IMR-90 (cell line): ENCODE measurements at regions not wholly inside any gene's neighbourhood (a gene's known extent, or its start where the extent isn't known, plus 50 kb on each side); places are given as distances from the start of the nearest gene placed in this dataset.

ENCODE experiments used
- ATAC-seq: fragments of 200-7000 bp; cut with Tn5 transposase; 2 replicates; pipeline ENCODE4 v1.9.1; 2020; ENCODE audit warnings: low read depth, mild to moderate bottlenecking, moderate library complexity
- BruUV-seq: library from RNA; stranded (reverse); fragments of 400-500 nt; replicated peaks from 2 replicates; lab custom pipeline; 2021; lab: Mats Ljungman, UMichigan
- CTCF ChIA-PET: fragments of 300-600 bp; formaldehyde crosslinking; extraction: SDS; loops from one replicate; lab custom pipeline; 2021; ENCODE audit warnings: antibody characterized with exemption; lab: Yijun Ruan, JAX
- POLR2A ChIA-PET: fragments of 300-600 bp; sonication (Branson Sonifier 250); formaldehyde crosslinking; loops from one replicate; lab custom pipeline; 2022; ENCODE audit warnings: antibody characterized with exemption; ENCODE audit not compliant: unreplicated experiment; lab: Charles Lee
- DNase-seq: peaks from one replicate; pipeline ENCODE4 v3.0.0; 2013
- H2AFZ ChIP-seq: replicated peaks from 2 replicates; pipeline ENCODE3; 2013; ENCODE audit warnings: low read length, mild to moderate bottlenecking; ENCODE audit not compliant: poor library complexity
- H2AK5ac ChIP-seq: 2 replicates; pipeline ENCODE4 v1.6.1; 2013; ENCODE audit warnings: low read depth, low read length, inconsistent platforms
- H2AK9ac ChIP-seq: replicated peaks from 2 replicates; pipeline ENCODE3; 2013; ENCODE audit warnings: mild to moderate bottlenecking, low read depth, low read length, moderate library complexity; ENCODE audit not compliant: poor library complexity
- H2BK120ac ChIP-seq: 2 replicates; pipeline ENCODE4 v1.6.1; 2013; ENCODE audit warnings: low read depth, low read length, inconsistent platforms
- H2BK15ac ChIP-seq: 3 replicates; pipeline ENCODE4 v1.6.1; 2013; ENCODE audit warnings: low read depth, low read length, inconsistent platforms
- H2BK20ac ChIP-seq: 2 replicates; pipeline ENCODE4 v1.6.1; 2013; ENCODE audit warnings: low read depth, mild to moderate bottlenecking, inconsistent platforms, low read length, moderate library complexity
- H2BK5ac ChIP-seq: 2 replicates; pipeline ENCODE4 v1.6.1; 2013; ENCODE audit warnings: mild to moderate bottlenecking, low read depth, low read length, inconsistent platforms; ENCODE audit not compliant: poor library complexity, severe bottlenecking
- H3K14ac ChIP-seq: replicated peaks from 2 replicates; pipeline ENCODE4 v1.6.1; 2013; ENCODE audit warnings: low read depth, low read length, inconsistent platforms
- H3K18ac ChIP-seq: 2 replicates; pipeline ENCODE4 v1.6.1; 2013; ENCODE audit warnings: low read depth, low read length, control low read depth
- H3K23ac ChIP-seq: 2 replicates; pipeline ENCODE4 v1.6.1; 2013; ENCODE audit warnings: low read depth, low read length, inconsistent platforms
- H3K27ac ChIP-seq: 2 replicates; pipeline ENCODE4 v1.5.1; 2013; ENCODE audit warnings: mild to moderate bottlenecking, control low read depth, low read length; ENCODE audit not compliant: insufficient read depth
- H3K27me3 ChIP-seq: 2 replicates; pipeline ENCODE4 v1.6.1; 2013; ENCODE audit warnings: low read length; ENCODE audit not compliant: control insufficient read depth, insufficient read depth
- H3K36me3 ChIP-seq: 2 replicates; pipeline ENCODE4 v1.6.1; 2013; ENCODE audit warnings: low read length, mixed read lengths; ENCODE audit not compliant: control insufficient read depth, insufficient read depth
- H3K4ac ChIP-seq: 2 replicates; pipeline ENCODE4 v1.6.1; 2013; ENCODE audit warnings: low read depth, low read length, inconsistent platforms
- H3K4me1 ChIP-seq: 2 replicates; pipeline ENCODE4 v1.6.1; 2013; ENCODE audit warnings: low read length, mixed read lengths; ENCODE audit not compliant: control insufficient read depth, insufficient read depth
- H3K4me2 ChIP-seq: 2 replicates; pipeline ENCODE4 v1.6.1; 2013; ENCODE audit warnings: low read depth, mild to moderate bottlenecking, control low read depth, low read length, moderate library complexity
- H3K4me3 ChIP-seq: 2 replicates; pipeline ENCODE4 v1.5.1; 2013; ENCODE audit warnings: low read depth, mild to moderate bottlenecking, control low read depth, low read length, moderate library complexity; ENCODE audit not compliant: insufficient read depth
- H3K56ac ChIP-seq: 2 replicates; pipeline ENCODE4 v1.6.1; 2013; ENCODE audit warnings: low read length, inconsistent platforms; ENCODE audit not compliant: insufficient read depth; ENCODE audit errors: extremely low read depth
- H3K79me1 ChIP-seq, 2 experiments: 2 replicates each; pipeline ENCODE4 v1.6.1; 2013; ENCODE audit warnings: low read length in 2 of 2, inconsistent platforms in 1 of 2, low read depth in 1 of 2
- H3K9ac ChIP-seq: 2 replicates; pipeline ENCODE4 v1.6.1; 2013; ENCODE audit warnings: low read depth, low read length, control low read depth
- H3K9me1 ChIP-seq: 2 replicates; pipeline ENCODE4 v1.6.1; 2013; ENCODE audit warnings: low read length, inconsistent platforms; ENCODE audit not compliant: insufficient read depth
- H3K9me3 ChIP-seq: 2 replicates; pipeline ENCODE4 v1.6.1; 2013; ENCODE audit warnings: low read length; ENCODE audit not compliant: control insufficient read depth, insufficient read depth
- H4K20me1 ChIP-seq: 2 replicates; pipeline ENCODE4 v1.6.1; 2013; ENCODE audit warnings: low read length, inconsistent platforms; ENCODE audit not compliant: insufficient read depth
- H4K5ac ChIP-seq: 2 replicates; pipeline ENCODE4 v1.6.1; 2013; ENCODE audit warnings: mild to moderate bottlenecking, low read depth, low read length, control low read depth
- H4K8ac ChIP-seq, 2 experiments: 2 replicates each; pipeline ENCODE4 v1.6.1; 2013; ENCODE audit warnings: low read depth in 2 of 2, low read length in 2 of 2, control low read depth in 1 of 2, inconsistent platforms in 1 of 2
- H4K91ac ChIP-seq: 2 replicates; pipeline ENCODE4 v1.6.1; 2013; ENCODE audit warnings: low read depth, low read length, inconsistent platforms; ENCODE audit not compliant: insufficient read depth
- BHLHE40 ChIP-seq: fragments of 150-350 bp; IDR thresholded peaks from 2 replicates; pipeline ENCODE4 v1.6.1; 2016; ENCODE audit warnings: mild to moderate bottlenecking, low read depth, low read length
- CEBPB ChIP-seq: IDR thresholded peaks from 2 replicates; pipeline ENCODE4 v1.6.1; 2012; ENCODE audit warnings: low read depth, low read length, improper control_type of control experiment
- CHD1 ChIP-seq: IDR thresholded peaks from 2 replicates; pipeline ENCODE4 v1.6.1; 2012; ENCODE audit warnings: low read depth, low read length, improper control_type of control experiment
- CTCF ChIP-seq: conservative IDR thresholded peaks from 2 replicates; pipeline ENCODE4 v1.5.1; 2012; ENCODE audit warnings: mild to moderate bottlenecking, low read depth, low read length, improper control_type of control experiment
- ELK1 ChIP-seq: fragments of 150-350 bp; IDR thresholded peaks from 2 replicates; pipeline ENCODE4 v1.6.1; 2016; ENCODE audit warnings: low read depth, mild to moderate bottlenecking, low read length, moderate library complexity, borderline replicate concordance
- MAFK ChIP-seq: IDR thresholded peaks from 2 replicates; pipeline ENCODE4 v1.6.1; 2012; ENCODE audit warnings: low read depth, low read length, improper control_type of control experiment
- MAZ ChIP-seq: IDR thresholded peaks from 2 replicates; pipeline ENCODE4 v1.6.1; 2012; ENCODE audit warnings: low read depth, mild to moderate bottlenecking, low read length, improper control_type of control experiment, moderate library complexity, borderline replicate concordance
- MXI1 ChIP-seq: IDR thresholded peaks from 2 replicates; pipeline ENCODE4 v1.6.1; 2012; ENCODE audit warnings: low read depth, mild to moderate bottlenecking, low read length, moderate library complexity, borderline replicate concordance
- RAD21 ChIP-seq: IDR thresholded peaks from 2 replicates; pipeline ENCODE4 v1.6.1; 2012; ENCODE audit warnings: low read length, improper control_type of control experiment
- RCOR1 ChIP-seq: IDR thresholded peaks from 2 replicates; pipeline ENCODE4 v1.6.1; 2012; ENCODE audit warnings: mild to moderate bottlenecking, low read length, improper control_type of control experiment; ENCODE audit not compliant: insufficient replicate concordance
- RFX5 ChIP-seq: IDR thresholded peaks from 2 replicates; pipeline ENCODE4 v1.8.0; 2012; ENCODE audit warnings: low read depth, mild to moderate bottlenecking, low read length, moderate library complexity
- SMC3 ChIP-seq: fragments of 150-350 bp; IDR thresholded peaks from 2 replicates; pipeline ENCODE4 v1.6.1; 2016; ENCODE audit warnings: low read depth, mild to moderate bottlenecking, antibody characterized with exemption, low read length, moderate library complexity
- WGBS, 2 experiments: methylation state at CpG; one replicate each; pipeline versions ENCODE4 v1.1.5 to v1.1.7; 2013; ENCODE audit warnings: missing lambda C conversion rate in 2 of 2; ENCODE audit not compliant: insufficient read length in 1 of 2; ENCODE audit errors: extremely low coverage in 2 of 2; 5-methylcytosine and 5-hydroxymethylcytosine counted together
- dilution Hi-C: fragments of 300-500 bp; cut with HindIII; formaldehyde crosslinking; loops from one replicate; pipeline ENCODE4 v1.14.3; 2018; ENCODE audit warnings: low sequenced_read_pairs; ENCODE audit not compliant: unreplicated experiment
- in situ Hi-C: fragments of 300-500 bp; cut with MboI; formaldehyde crosslinking; loops from 3 replicates; pipeline ENCODE4 v1.14.3; 2019; ENCODE audit warnings: low sequenced_read_pairs, inconsistent platforms, mixed read lengths
- intact Hi-C: fragments of 100-400 bp; cut with micrococcal nuclease; formaldehyde crosslinking; loops from 2 replicates; pipeline ENCODE4 v1.10.0; 2022

- in situ Hi-C loops: no loop called here
- Histone ChIP-seq H3K4me3 (no peak overlapping the region), H3K9ac (no peak overlapping the region), H2AFZ (no peak overlapping the region), H2BK15ac (peak overlapping the region; percentile 80; the same call in 1 of the 3 replicates), H3K9me3 (no peaks in the 10 kb centered on the region), H3K79me1 (no peaks in the 10 kb centered on the region), H3K36me3 (no peaks in the 10 kb centered on the region), H3K9me1 (0 out of 2 replicates have a peak, but pooled peaks cover 5% of the 10 kb centered on the region), H2BK120ac (peak overlapping the region; percentile 55), H3K4ac (peak overlapping the region; percentile 66; the same call in 1 of the 2 replicates), H2BK5ac (no peak overlapping the region), H3K18ac (peak overlapping the region; percentile 87), H4K5ac (peak overlapping the region; percentile 83), H4K20me1 (no peaks in the 10 kb centered on the region), H3K27ac (peak overlapping the region; percentile 67; the same call in 1 of the 2 replicates), H2AK5ac (peak overlapping the region; percentile 80), H3K14ac (0 out of 2 replicates have a peak overlapping the region, but pooled peaks have one; percentile 68), H4K91ac (no peak overlapping the region), H2BK20ac (peak overlapping the region; percentile 54), H2AK9ac (no peak overlapping the region), H3K23ac (peak overlapping the region; percentile 46; the same call in 1 of the 2 replicates), H3K56ac (no peak overlapping the region), H3K4me1 (peaks cover 13% of the 10 kb centered on the region), H3K27me3 (no peaks in the 10 kb centered on the region; the same call in 1 of the 2 replicates), H3K4me2 (no peak overlapping the region), H4K8ac (peak overlapping the region in 1 of 2 experiments; percentile 43; a peak in 1 of 4 replicates)
- TF ChIP-seq CHD1 (no peak), RFX5 (no peak), ELK1 (no peak), RCOR1 (no peak), RAD21 (no peak), MAZ (no peak), SMC3 (no peak), CEBPB (no peak), MXI1 (no peak), CTCF (no peak), BHLHE40 (no peak), MAFK (no peak)
- intact Hi-C loops: loop anchor here (5.0 to 10.0 kb wide), 2 partner anchors 142 to 376 kb away; partner anchors contain the start of gene ARHGAP20
- dilution Hi-C loops: no loop called here
- no TSS peak for BruUV-seq
- ATAC-seq (no peak), DNase-seq (no peak)
- WGBS, 2 experiments: no CpG with 5 or more reads among the region's 3 CpGs
- ChIA-PET POLR2A (no interaction called here), CTCF (no interaction called here)
Observed at GRCh38 chr11:110856340-110856739, 144.1 kb upstream of the ARHGAP20 start.
